ENCODE measurements at regions not wholly inside any gene's neighbourhood (a gene's known extent, or its start where the extent isn't known, plus 50 kb on each side); places are given as distances from the start of the nearest gene placed in this dataset.

- TF ChIP-seq CTCF (conservative IDR thresholded peaks at IDR 0.05 in 1 of 2, IDR thresholded peaks at IDR 0.05 in 1 of 2; ENCODE audit: low read depth in 1 of 2, low read length in 2 of 2) (no peak), EZH2 (IDR thresholded peaks at IDR 0.05; ENCODE audit: low read length, missing control alignments) (no peak)
Measured at GRCh38 chr10:45564303-45564959, 108.1 kb downstream of the ZFAND4 start.

All from fibroblast of lung (primary cell).